HUES6 (cell line): ENCODE measurements at regions not wholly inside any gene's neighbourhood (a gene's known extent, or its start where the extent isn't known, plus 50 kb on each side); places are given as distances from the start of the nearest gene placed in this dataset.

Source experiments
- H3K27ac ChIP-seq: 2 replicates; pipeline ENCODE4 v1.7.0; 2013; ENCODE audit warnings: low read depth, mild to moderate bottlenecking, low read length, inconsistent platforms
- H3K27me3 ChIP-seq: 2 replicates; pipeline ENCODE4 v1.6.1; 2013; ENCODE audit warnings: low read length; ENCODE audit not compliant: control insufficient read depth, insufficient read depth
- H3K36me3 ChIP-seq: 2 replicates; pipeline ENCODE4 v1.6.1; 2013; ENCODE audit warnings: low read length; ENCODE audit not compliant: control insufficient read depth, insufficient read depth
- H3K4me1 ChIP-seq: 2 replicates; pipeline ENCODE4 v1.6.1; 2013; ENCODE audit warnings: low read length; ENCODE audit not compliant: control insufficient read depth, insufficient read depth
- H3K4me3 ChIP-seq: 2 replicates; pipeline ENCODE4 v1.5.1; 2013; ENCODE audit warnings: low read depth, low read length
- H3K9ac ChIP-seq: one replicate; pipeline ENCODE4 v1.6.1; 2013; ENCODE audit warnings: mild to moderate bottlenecking, low read length
- H3K9me3 ChIP-seq: 2 replicates; pipeline ENCODE4 v1.6.1; 2013; ENCODE audit warnings: low read depth, low read length; ENCODE audit not compliant: control insufficient read depth, insufficient read depth

DNA sequence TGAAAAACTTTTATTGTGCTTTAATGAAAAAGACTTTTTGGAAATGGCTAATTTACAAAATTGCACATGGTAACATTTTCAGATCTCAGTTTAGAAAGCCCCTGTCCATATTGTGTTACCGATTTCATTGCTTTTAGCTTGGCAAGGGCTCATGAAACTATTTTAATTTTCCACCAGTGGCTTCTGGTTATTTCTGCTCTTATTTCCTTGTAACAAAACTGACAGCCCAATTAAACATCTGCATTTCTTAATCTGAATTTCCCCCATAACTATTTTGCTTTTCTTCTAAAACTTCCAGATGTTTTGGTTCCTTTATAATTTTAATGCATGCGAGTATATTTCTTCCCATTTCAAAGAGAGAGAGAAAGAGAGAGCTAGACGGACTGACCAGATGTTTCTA is 264.8 kb downstream of the PTPRC start:
- Histone ChIP-seq H3K27me3 (no peaks in the 10 kb centered on the region), H3K36me3 (no peaks in the 10 kb centered on the region), H3K9me3 (no peaks in the 10 kb centered on the region), H3K27ac (peak overlapping the region; percentile 62; the same call in 1 of the 2 replicates), H3K9ac (no peak overlapping the region), H3K4me1 (peaks cover 11% of the 10 kb centered on the region), H3K4me3 (no peak overlapping the region)

DNA sequence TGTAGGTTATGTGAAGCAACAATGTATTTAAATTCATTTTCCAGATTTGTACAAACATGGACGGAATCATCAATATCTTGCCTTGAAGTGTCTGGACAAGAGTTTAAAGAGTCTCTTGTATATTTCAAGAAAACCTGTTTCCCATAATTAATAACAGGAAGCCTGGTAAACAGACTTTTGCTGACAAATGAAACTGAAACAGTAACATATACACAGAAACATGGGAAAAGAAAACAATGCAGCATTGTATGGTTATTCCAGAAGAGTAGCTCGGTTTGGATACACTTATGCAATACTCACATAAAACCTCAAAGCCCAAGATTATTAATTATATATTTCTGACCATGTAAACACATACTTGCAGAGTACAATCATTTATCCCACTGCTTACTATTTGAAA is 265.5 kb downstream of the PTPRC start:
- Histone ChIP-seq H3K4me3 (no peak overlapping the region), H3K36me3 (no peaks in the 10 kb centered on the region), H3K4me1 (peaks cover 11% of the 10 kb centered on the region)

DNA sequence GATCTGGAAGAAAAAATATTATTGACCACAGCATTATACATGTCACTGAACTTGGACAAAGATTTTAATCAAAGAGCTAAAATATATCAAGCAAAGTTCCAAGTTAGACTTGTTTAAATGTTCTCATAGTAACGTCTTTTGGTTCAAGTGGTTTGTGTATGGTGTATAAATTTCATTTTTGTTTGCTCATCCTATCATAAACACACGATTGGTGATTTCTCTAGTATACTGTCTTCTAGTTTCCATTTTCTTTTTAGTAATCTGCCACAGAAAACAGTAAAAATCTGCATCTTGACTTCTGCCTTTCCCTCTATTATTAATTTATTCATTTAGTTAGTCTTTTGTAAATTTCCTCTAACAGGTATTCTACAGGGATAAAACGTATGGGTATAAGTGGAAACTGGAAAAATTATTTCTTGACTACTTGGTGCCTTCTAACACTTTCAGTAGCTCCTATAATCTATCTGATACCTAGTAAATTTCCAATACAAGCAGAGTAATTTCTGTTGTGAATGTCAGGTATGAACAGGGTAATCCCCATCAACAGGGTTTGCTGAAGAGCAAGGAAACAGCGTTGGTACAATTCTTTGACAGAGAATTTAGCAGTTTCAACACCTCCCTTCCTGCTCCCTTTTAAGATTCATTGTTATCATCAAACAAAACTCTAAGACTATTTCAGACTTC is 268.0 kb downstream of the PTPRC start:
- no peaks in the 10 kb centered on the region for H3K27me3 ChIP-seq
- no peaks in the 10 kb centered on the region for H3K9me3 ChIP-seq
- no peak overlapping the region for H3K4me3 ChIP-seq
- no peak overlapping the region for H3K27ac ChIP-seq
- H3K36me3 ChIP-seq: no peaks in the 10 kb centered on the region
- peaks cover 11% of the 10 kb centered on the region for H3K4me1 ChIP-seq
- no peak overlapping the region for H3K9ac ChIP-seq

More for the DNA sequence above, 265.5 kb downstream of the PTPRC start:
- no peaks in the 10 kb centered on the region for H3K27me3 ChIP-seq
- H3K9me3 ChIP-seq: no peaks in the 10 kb centered on the region
- no peak overlapping the region for H3K27ac ChIP-seq
- H3K9ac ChIP-seq: no peak overlapping the region

DNA sequence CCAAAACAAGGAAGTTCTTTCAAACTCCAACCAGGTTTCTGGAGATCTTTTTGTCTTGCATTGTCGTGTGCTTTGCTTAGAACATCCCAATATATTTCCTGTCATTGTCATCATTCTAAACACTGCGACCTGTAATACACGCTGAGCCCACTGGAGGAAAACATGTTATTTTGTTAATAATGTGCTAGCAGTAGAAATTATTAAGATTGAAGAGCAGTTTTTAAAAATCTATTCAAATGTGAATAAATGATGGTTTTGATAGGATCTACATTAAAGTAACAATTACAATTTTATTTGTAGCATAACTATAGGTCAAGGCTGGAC is 268.5 kb downstream of the PTPRC start:
- H3K36me3 ChIP-seq: no peaks in the 10 kb centered on the region
- H3K4me3 ChIP-seq: no peak overlapping the region
- no peaks in the 10 kb centered on the region for H3K27me3 ChIP-seq
- H3K9me3 ChIP-seq: no peaks in the 10 kb centered on the region
- peaks cover 11% of the 10 kb centered on the region for H3K4me1 ChIP-seq
- no peak overlapping the region for H3K27ac ChIP-seq
- no peak overlapping the region for H3K9ac ChIP-seq

DNA sequence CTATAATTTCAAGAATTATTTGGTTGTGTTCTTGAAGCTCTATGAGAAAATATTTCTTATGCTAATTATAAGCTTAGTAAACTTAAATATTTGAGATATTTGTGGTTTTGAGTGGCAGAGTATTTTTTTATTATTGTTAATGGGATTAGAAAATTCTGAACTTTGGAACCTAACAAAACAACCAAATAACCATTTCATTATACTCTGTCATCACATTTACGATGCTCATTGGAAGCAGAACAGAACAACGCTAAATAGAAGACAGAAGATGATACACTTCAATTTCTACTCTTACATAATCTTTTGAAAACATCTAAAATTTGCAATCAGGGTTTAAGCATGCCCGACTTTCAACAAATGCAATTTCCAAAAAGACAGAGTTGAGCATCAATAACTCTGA is 270.2 kb downstream of the PTPRC start:
- H3K4me3 ChIP-seq: no peak overlapping the region
- no peaks in the 10 kb centered on the region for H3K4me1 ChIP-seq
- H3K9ac ChIP-seq: no peak overlapping the region
- H3K27me3 ChIP-seq: no peaks in the 10 kb centered on the region
- no peaks in the 10 kb centered on the region for H3K36me3 ChIP-seq
- H3K27ac ChIP-seq: no peak overlapping the region
- H3K9me3 ChIP-seq: no peaks in the 10 kb centered on the region

DNA sequence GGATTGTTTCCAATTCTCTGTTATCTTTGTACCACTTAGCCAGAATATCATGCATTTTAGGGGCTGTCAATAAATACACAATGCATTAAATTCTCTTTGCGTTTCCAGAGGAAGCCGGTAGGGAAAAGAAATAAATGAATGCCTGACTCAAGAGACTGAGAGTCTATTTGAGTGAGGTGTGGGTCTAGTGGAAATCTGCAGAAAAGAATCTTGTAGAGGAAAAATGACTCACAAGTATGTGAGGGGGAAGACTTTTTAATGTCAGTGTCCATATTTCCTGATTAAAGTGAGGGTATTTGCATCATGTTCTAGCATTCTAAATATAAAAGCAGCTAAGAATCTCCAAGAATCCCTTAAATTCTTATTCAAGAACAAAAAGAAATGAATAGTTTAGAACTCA is 271.1 kb downstream of the PTPRC start:
- Histone ChIP-seq H3K27ac (no peak overlapping the region), H3K4me3 (no peak overlapping the region), H3K4me1 (no peaks in the 10 kb centered on the region), H3K36me3 (no peaks in the 10 kb centered on the region), H3K9me3 (no peaks in the 10 kb centered on the region), H3K9ac (no peak overlapping the region), H3K27me3 (no peaks in the 10 kb centered on the region)

DNA sequence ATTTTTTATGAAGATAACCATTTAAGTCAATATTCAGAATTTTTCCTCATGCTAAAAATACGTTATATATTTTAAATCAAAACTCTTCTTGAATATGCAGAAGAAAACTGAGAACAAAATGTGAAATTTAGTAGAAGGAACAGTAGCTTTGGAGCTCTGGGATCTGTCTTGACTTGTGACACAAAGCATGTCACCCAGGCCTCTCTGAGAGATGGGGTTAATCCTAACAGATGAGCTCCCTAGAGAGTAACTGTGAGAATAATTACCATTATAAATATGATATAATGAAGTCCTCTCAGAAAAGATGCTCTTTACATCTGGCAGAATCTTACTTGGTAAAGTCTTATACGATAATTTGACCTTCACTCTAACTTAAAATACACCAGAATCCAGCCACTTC is 272.0 kb downstream of the PTPRC start:
- no peaks in the 10 kb centered on the region for H3K9me3 ChIP-seq
- H3K9ac ChIP-seq: no peak overlapping the region
- H3K4me1 ChIP-seq: no peaks in the 10 kb centered on the region
- H3K4me3 ChIP-seq: no peak overlapping the region
- H3K27ac ChIP-seq: no peak overlapping the region
- no peaks in the 10 kb centered on the region for H3K27me3 ChIP-seq
- no peaks in the 10 kb centered on the region for H3K36me3 ChIP-seq

DNA sequence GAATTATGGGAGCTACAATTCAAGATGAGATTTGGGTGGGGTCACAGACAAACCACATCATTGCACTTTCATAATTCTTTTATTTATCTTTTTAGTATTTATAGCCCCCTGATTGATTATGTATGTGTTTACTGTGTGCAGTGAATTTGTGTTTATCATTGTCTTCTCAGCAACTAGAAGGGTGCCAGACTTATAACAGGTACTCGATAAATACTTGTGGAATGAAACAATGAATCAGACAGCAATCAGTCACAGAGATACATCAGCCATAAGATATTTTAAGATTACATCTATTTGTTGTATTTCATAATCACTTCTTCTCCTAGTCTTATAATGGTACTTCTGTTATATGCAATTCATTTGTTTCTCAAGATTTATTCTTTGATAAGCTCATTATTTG is 273.2 kb downstream of the PTPRC start:
- Histone ChIP-seq H3K4me1 (no peaks in the 10 kb centered on the region), H3K27ac (no peak overlapping the region), H3K9ac (no peak overlapping the region), H3K36me3 (no peaks in the 10 kb centered on the region), H3K27me3 (no peaks in the 10 kb centered on the region), H3K9me3 (no peaks in the 10 kb centered on the region), H3K4me3 (no peak overlapping the region)

DNA sequence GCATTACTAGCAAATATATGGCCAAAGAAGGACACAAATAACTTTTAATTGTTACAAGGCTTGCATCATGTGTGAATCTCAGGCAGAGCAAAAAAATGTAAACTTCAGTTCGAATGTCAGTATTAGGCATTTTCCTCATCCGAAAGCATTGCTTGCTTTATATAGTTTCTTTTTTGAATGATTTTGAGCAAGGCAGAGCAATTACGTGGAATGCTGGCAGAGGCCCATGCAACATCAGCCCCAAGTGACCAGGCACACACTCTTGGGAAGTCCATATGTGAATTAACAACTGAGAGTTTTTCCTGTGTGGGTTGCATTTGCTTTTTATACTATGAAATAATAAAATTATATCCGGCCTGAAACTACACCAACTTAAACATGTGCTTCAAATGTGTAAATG is 274.8 kb downstream of the PTPRC start:
- Histone ChIP-seq H3K36me3 (no peaks in the 10 kb centered on the region), H3K27me3 (no peaks in the 10 kb centered on the region), H3K4me1 (no peaks in the 10 kb centered on the region), H3K9me3 (no peaks in the 10 kb centered on the region), H3K27ac (no peak overlapping the region), H3K9ac (no peak overlapping the region), H3K4me3 (no peak overlapping the region)

DNA sequence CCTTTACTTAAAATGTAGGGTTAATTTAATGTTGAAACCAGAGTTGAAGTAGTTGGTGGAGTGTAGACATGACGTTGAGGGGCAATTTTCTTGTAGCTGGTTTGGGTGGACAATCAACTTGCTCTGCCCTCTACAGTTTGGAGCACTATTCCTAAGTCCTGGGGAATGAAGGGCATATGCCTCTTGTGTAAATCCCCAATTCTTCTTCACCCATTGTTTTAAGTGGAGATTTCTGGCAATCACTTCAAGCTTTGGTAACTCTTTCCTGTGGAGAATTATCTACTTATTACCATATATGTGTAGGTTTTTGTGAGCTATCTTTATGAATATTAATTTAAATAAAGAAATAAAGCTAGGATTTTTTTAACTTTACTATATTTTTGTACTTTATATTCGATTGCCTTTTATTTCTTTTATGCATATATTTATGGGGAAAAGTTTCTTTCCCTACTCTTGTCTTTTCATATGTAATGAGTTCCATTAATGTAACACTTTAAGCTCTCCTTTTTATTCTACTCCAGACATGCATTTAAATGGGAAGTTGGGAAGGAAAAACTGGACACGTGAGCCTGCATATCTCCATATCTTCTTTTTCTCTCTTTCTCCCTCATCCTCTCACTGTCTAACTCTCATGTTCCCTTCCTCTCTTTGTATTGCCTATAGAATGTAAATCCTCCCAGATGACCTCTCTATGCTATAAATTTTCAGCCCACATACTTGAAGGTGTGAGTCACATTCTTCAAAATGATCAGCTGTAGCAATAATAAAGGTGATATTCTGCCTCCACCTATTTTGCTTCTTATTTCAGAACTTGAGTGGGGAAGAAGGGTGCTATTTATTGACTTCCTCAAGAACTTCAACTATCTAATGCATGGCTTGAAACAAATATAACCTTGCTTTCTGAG is 276.7 kb downstream of the PTPRC start:
- H3K27me3 ChIP-seq: no peaks in the 10 kb centered on the region
- no peaks in the 10 kb centered on the region for H3K36me3 ChIP-seq
- H3K9me3 ChIP-seq: no peaks in the 10 kb centered on the region
- no peak overlapping the region for H3K4me3 ChIP-seq
- H3K27ac ChIP-seq: no peak overlapping the region
- H3K4me1 ChIP-seq: peaks cover 5% of the 10 kb centered on the region; the same call in 1 of the 2 replicates
- H3K9ac ChIP-seq: no peak overlapping the region

DNA sequence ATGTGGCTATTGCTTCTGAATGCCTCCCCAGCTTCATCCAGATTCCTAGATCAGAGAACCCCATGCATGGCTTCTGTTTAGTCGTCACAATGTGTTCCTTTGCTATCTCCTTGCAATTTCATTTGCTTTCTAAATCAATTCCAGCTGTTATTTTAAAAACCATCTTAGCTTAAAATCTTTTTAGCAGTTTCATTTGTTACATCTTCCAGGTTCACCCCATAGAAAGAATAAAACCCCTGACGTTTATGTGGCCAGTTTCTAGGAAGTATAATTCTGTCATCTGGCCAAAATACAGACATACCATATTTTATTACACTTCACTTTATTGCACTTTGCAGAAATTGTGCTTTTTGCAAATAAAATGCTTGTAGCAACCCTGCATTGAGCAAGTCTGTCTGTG is 278.4 kb downstream of the PTPRC start:
- Histone ChIP-seq H3K4me1 (peaks cover 5% of the 10 kb centered on the region; the same call in 1 of the 2 replicates), H3K27me3 (no peaks in the 10 kb centered on the region), H3K36me3 (no peaks in the 10 kb centered on the region)

More for the DNA sequence above, 278.4 kb downstream of the PTPRC start:
- Histone ChIP-seq H3K27ac (no peak overlapping the region), H3K4me3 (no peak overlapping the region), H3K9me3 (no peaks in the 10 kb centered on the region), H3K9ac (no peak overlapping the region)
